GM18505 (cell line): ENCODE measurements at regions not wholly inside any gene's neighbourhood (a gene's known extent, or its start where the extent isn't known, plus 50 kb on each side); places are given as distances from the start of the nearest gene placed in this dataset.

ENCODE experiments used
- ATAC-seq: cut with Tn5 transposase; IDR thresholded peaks from one replicate; pipeline ENCODE4 v1.9.1; 2021; ENCODE audit not compliant: unreplicated experiment
- POLR2A ChIP-seq: IDR thresholded peaks from 4 replicates; pipeline ENCODE4 v1.6.1; 2011; ENCODE audit warnings: borderline replicate concordance; ENCODE audit not compliant: insufficient read depth, insufficient read length; ENCODE audit errors: extremely low read depth

DNA sequence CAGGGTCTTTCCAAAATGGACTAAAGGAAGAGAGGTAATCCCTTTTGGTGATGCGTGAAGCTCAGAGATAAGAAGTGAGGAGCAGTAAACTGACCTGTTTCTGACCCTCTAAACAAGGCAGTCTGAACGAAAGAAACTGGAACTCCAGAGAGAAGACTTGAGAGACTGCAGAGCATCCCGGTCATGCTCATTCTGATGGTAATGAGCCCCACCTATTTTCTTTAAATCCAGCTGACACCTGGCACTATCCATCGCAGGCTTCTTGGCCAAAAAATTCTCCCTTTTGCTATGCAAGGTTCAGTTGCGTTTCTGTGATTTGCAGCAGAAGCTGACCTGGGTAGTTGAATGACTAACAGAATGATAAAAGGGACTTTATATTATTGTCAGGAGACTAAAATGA, 105.9 kb upstream of the KCNK2 start:
- no peak for TF ChIP-seq POLR2A
- no peak for ATAC-seq

DNA sequence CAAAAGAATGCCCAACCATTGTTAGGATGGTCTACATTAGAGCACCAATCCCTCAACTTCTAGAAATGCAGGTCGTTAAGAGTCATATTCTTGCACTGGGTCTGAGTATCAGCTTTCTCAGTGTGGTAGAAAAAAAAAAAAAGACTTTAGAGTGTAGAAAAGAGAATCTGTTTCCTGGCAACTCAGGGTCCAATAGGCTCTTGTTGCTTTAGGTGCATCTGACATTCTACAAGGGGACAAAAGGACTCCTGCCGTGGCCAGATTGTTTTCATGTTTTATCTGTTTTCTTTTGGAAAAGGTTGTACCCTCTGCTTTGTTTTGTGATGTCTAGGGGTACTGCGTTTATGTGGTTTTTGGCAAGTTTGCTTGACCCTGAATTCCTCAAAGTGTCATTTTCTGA, 105.4 kb upstream of the KCNK2 start:
- no peak for TF ChIP-seq POLR2A
- ATAC-seq = no peak

DNA sequence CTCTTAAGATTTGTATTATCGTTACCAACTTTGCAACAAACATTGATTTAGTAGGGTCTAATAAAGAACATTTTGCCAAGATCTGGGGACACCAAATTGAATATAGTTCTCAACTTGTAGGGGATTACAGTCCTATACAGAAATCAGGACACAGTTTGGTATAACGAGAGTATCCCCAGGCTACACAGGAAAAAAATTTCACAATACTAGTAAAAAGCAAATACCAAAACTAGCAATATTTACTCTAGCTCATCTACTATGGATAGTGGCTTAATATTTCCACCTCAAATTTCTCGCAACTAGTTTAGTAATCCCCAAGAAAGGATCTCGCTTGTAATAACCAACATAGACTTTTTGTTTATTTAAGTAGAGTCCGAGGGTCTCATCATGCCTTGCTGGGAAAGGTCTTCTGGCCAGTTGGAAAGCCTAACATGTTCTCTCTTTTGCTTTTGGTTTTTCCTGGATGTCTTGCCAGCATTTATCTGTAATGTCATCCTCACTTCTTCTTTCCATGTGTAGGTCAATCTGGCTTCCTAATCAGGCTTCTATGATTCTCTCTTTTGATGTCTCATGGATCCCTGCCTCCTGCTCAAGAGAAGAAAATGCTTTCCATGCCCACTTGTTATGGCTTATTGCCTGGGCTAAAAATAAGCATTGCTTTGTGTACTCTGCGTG, 104.7 kb upstream of the KCNK2 start:
- TF ChIP-seq POLR2A = no peak
- ATAC-seq = no peak

DNA sequence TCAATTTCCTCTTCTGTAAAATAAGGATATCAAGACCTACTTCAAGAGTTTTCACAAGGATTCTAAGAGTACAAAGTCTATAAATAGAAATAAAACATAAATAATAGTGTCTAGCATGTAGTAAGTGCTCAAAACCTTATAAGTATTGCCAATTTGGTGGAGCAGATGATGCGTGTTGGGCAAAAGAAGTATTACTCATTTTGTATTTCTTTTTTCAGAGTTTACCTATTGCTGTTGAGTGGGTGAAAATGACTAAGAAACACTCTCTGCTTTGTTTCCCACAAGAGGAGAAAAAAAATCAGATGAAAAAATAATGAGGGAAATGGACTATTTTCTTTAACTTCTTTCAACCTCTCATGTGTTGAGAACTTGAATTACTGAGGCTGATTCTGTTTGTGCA, 103.3 kb upstream of the KCNK2 start:
- TF ChIP-seq POLR2A = no peak
- ATAC-seq = no peak

DNA sequence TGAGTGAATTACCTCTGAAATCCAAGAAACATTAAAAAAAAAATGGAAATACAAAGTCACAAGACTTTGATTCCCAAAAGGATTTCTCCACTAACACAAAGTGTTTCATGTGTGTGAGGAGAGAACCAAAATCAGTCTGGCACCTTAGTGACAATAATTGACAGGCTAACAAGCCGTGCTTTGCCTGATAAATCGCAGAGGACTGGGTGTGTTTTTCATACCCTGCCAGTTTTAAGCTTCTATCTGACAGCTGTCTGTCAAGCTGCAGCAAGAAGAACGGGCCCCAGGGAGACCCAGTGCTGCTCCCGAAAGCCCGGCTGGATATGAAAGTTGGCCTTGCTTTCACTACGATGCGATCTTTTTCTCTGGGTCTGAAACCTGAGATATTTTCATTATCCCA, 101.6 kb upstream of the KCNK2 start:
- no peak for TF ChIP-seq POLR2A

DNA sequence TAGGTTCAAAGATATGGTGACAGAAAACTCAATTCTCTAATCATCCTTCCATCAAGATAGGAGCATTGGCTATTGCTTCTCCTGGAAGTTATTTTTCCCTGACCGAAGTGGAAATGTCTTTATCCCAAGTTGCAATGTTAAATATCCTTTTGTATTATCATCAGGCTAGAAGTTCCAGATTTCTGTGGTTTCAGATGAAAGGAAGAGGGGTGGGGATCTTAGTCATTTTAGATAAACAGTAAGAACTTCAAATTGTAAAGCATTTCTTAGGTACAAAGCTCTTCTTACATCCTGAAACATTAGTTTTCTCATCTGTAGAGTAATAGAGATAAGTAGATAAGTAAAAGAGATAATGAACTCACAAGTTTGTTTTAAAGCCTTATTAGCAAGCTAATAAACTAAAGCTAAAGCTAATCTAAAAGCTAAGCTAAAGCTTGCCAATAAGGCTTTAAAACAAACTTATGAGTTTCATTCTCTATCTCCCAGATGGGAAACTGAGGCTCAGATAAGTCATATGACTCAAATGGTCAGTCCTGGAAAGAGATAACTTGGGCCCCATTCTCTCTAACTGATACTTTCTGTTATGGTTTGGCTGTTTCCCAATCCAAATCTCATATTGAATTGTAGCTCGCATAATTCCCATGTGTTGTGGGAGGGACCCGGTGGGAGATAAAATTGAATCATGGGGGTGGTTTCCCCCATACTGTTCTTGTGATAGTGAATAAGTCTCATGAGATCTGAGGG, 99.2 kb upstream of the KCNK2 start:
- TF ChIP-seq POLR2A = no peak
- ATAC-seq = no peak

More for the DNA sequence above, 101.6 kb upstream of the KCNK2 start:
- no peak for ATAC-seq

DNA sequence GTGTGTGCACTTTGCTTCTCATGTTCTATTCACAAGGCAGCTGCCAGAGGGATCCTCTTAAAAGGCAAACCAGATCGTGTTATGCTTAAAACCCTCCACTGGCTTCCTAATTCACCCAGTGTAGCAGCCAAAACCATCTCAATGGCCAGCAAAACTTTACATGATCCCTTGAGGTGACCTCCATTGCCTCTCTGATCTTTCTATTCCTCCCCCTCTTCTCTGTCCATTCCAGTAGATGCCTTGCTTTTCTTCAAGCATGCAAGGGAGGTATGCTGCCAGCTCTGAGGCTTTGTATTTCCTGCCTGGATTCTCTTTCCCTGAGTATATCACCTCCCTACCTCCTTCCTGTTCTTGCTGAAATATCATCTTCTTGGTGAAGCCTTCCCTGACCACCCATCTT, 93.2 kb upstream of the KCNK2 start:
- no peak for TF ChIP-seq POLR2A
- ATAC-seq = no peak

DNA sequence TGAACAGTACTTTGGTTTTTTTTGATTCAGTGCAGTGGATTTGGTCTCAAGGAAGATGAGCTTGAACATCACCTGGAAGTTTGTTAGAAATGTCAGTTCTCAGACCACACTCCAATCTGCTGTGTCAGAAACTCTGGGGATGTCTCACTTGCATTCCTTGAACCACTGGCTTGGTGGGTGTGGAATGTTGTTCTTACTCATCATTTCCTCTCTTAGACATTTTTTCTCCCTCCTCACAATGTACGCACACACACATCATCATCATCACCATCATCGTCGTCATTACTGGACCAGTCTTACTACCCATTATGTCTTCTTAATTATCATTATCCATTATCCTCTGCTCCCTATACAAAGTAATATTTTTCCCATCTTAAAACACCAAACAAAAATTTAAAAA, 91.9 kb upstream of the KCNK2 start:
- ATAC-seq = no peak
- TF ChIP-seq POLR2A = no peak

DNA sequence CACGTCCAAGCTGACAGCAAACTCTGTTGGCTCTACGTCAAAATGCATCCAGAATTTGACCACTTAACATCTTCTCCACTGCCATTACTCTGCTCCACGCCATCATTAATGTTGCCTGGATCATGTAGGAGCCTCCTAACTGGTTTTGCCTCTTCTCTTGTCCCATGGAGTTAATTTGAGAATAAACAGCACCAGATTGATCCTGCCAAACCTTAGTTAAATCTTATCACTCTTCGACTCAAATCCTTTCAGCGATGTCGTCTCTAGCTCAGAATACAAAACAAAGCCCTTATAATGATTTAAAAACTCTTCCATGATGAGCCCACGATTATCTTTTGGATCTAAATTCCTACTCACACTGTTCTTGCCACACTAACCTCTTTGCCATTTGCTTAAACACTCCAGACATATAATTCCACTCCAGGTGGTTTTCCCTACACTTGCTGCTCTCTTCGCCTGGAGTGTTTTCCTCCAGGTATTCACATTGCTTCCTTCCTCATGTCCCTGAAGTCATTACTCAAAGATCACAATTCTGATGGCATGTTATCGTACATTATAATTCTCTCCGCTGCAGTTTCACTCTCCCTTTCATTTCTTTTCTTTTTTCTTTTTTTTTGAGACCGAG, 90.7 kb upstream of the KCNK2 start:
- TF ChIP-seq POLR2A = no peak
- no peak for ATAC-seq

DNA sequence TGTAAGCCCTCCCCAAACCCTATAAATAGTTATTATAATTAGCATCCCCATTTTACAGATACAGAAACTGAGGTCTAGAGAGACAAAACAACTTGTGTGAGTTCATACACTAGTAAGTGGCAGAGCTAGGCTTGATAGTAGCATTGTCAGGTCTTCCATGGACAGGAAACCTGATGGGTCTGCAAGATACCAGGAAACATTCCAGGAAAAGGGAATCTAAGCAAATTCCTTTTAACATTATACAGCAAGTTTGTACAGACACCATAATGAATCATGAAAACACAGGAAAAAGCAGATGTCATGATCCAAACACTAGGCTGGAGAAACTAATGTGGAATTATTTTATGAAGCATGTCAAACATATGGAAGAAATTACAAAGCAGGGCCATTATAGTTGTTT, 89.1 kb upstream of the KCNK2 start:
- no peak for TF ChIP-seq POLR2A
- ATAC-seq = no peak

DNA sequence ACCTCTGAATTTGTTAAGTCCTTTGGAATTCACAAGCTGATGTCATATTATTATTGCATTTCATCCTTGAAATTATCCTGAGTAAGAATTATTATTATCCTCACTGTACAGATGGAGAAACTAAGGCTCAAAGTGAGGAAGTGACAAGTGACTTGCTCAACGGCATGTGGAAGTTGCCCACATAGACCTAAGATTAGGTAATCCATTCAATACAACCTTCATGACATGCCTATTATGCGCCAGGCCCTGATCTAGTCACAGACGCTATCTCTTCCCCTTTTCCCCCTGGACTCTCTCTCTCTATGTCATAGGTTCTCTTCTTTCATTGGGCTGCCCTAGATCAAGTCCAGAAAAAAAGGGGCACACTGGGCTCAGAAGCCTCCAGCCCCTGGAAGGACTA, 84.9 kb upstream of the KCNK2 start:
- ATAC-seq = no peak
- TF ChIP-seq POLR2A = no peak

DNA sequence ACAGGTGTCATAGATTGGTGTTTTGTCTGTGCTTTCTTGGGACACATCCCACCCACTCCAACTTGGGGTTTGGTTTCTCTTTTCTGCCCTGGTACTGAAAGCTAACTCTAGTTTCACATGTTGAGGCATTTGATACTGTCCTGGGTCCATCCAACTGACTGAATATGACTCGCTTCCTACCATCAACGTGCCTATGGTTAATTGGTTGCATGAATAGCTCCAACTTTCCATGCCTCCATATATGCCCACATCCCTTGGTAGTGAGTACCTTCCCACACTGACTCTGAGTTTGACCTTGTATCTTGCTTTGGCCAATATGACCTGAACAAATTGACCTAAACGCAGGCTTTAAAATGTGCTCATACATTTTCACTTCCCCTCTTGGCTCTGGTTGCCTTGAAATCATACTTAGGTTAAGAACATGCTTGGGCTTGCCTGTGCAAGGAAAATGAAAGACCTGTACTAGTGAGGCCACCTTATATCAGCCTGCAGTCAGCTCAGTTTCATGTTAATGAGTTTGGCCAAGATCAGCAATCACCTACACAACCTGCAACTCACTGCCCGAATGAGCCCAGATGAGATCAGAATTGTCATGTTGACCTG, 81.0 kb upstream of the KCNK2 start:
- TF ChIP-seq POLR2A = no peak
- peak; percentile 87 for ATAC-seq

DNA sequence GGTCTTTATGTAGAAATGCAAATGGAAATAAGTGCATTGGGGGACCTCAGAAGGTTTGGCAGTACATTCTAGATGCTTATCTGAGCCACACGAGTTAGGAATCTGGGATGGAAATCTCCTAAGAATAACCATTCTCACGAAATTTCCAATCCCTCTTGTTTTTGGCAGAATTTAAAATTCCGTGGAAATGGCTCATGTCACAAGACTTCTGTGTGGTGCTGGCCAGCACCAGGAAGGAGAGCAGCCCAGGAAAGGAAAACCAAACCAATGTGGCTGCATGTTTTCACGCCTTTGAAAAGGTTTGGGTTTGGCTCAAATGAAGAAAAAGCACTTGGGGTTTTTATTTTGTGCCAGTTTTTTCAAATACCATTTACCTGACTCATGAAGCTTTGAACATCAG, 80.1 kb upstream of the KCNK2 start:
- ATAC-seq = no peak
- no peak for TF ChIP-seq POLR2A

DNA sequence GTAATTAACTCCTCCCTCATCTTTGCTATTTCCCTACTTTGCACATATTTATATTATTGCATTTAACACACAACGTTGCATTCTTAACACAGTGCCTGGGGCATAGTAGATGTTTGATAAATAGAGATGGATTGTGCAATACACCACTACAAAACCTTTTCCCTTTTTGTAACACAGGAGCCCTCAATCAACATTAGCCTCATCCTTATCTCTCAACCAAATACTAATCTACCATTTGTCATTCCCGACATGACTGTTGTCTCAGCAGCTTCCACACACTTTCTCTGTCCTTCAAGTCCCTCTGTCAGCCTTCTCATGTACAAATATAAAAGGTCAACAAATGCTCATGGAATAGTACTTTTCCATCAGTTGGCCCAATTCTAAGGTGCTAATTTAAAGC, 78.9 kb upstream of the KCNK2 start:
- TF ChIP-seq POLR2A = no peak
- no peak for ATAC-seq

DNA sequence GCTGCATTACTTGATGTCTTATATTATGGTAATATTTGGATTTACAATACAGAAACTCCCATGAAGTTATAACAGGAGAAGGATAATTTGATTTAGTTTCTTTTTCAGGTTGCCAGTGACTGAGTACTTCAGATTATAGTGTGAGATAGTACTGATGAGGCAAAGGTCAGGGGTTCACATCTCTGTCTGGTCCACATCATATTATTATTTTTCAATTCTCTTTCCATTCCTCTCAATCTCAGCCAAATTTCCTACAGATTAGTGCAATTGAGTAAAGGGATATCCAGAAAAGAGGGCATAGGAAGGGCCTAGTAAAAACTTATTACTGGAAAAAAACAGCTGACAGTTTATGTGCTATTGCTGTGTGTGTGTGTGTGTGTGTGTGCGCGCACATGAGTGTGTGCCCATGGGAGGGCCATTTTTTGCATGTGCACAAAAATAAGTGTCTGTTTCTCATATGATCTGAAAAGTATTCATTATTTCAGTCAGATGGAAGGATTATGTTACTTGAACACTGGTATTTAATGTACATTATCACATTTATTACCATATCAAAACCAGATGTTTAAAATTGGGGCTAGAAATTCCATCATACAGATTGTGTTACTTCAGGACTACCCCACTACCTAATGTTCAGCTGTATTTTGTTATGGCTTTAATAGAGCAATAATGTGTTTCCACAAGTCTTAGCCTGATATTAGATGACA, 78.3 kb upstream of the KCNK2 start:
- no peak for ATAC-seq

More for the DNA sequence above, 78.3 kb upstream of the KCNK2 start:
- no peak for TF ChIP-seq POLR2A
